ENCODE measurements at regions not wholly inside any gene's neighbourhood (a gene's known extent, or its start where the extent isn't known, plus 50 kb on each side); places are given as distances from the start of the nearest gene placed in this dataset.
A peak's percentile ranks its signal among the peaks of the same experiment; 100 is the strongest.

GRCh38 chr12:19850346-19851065 lies 411.2 kb downstream of the AEBP2 start:
- no peak for TF ChIP-seq CTCF (IDR thresholded peaks at IDR 0.05)
- intact Hi-C loops (cut with DNase I; ENCODE audit: low total_unique reads), result no loop called here
- H3K4me1 ChIP-seq, result peaks cover 0 to 73% (median 16%) of the 10 kb centered on the region in 4 donors
- no peaks in the 10 kb centered on the region for H3K36me3 ChIP-seq
- H3K27ac ChIP-seq, result peak overlapping the region; percentile 78 to 82
- H3K9me3 ChIP-seq, result no peaks in the 10 kb centered on the region
- H3K27me3 ChIP-seq, result no peaks in the 10 kb centered on the region
- H3K4me3 ChIP-seq, result peak overlapping the region; percentile 28 to 33
- peak; percentile 43 to 74 for DNase-seq

- Histone ChIP-seq H3K36me3 (no peaks in the 10 kb centered on the region), H3K27ac (peak overlapping the region; percentile 78 to 82), H3K9me3 (no peaks in the 10 kb centered on the region), H3K4me1 (peaks cover 0 to 74% (median 17%) of the 10 kb centered on the region in 4 donors), H3K4me3 (no peak overlapping the region), H3K27me3 (no peaks in the 10 kb centered on the region)
- no peak for DNase-seq
- TF ChIP-seq CTCF (IDR thresholded peaks at IDR 0.05), result no peak
- intact Hi-C loops (cut with DNase I; ENCODE audit: low total_unique reads), result no loop called here
Measured at GRCh38 chr12:19852100-19852855, 413.0 kb downstream of the AEBP2 start.

GRCh38 chr12:19855851-19856250 lies 416.6 kb downstream of the AEBP2 start:
- Histone ChIP-seq H3K4me1 (peaks cover 0 to 57% (median 12%) of the 10 kb centered on the region in 4 donors), H3K36me3 (no peaks in the 10 kb centered on the region), H3K4me3 (peak overlapping the region in 1 of 2 donors; percentile 36), H3K9me3 (no peaks in the 10 kb centered on the region), H3K27ac (peak overlapping the region; percentile 72 to 74), H3K27me3 (no peaks in the 10 kb centered on the region)
- TF ChIP-seq CTCF (IDR thresholded peaks at IDR 0.05), result no peak
- no peak for DNase-seq
- intact Hi-C loops (cut with DNase I; ENCODE audit: low total_unique reads), result no loop called here

GRCh38 chr12:19856389-19856788 lies 417.1 kb downstream of the AEBP2 start:
- Histone ChIP-seq H3K36me3 (no peaks in the 10 kb centered on the region), H3K27me3 (no peaks in the 10 kb centered on the region), H3K27ac (peak overlapping the region; percentile 72 to 74), H3K4me3 (peak overlapping the region; percentile 36 to 39), H3K4me1 (peaks cover 0 to 54% (median 10%) of the 10 kb centered on the region in 4 donors), H3K9me3 (no peaks in the 10 kb centered on the region)
- intact Hi-C loops (cut with DNase I; ENCODE audit: low total_unique reads), result no loop called here
- no peak for TF ChIP-seq CTCF (IDR thresholded peaks at IDR 0.05)
- DNase-seq, result no peak

- Histone ChIP-seq H3K9me3 (no peaks in the 10 kb centered on the region), H3K27me3 (no peaks in the 10 kb centered on the region), H3K27ac (peak overlapping the region; percentile 72 to 74), H3K4me1 (peaks cover 0 to 54% (median 9%) of the 10 kb centered on the region in 4 donors), H3K36me3 (no peaks in the 10 kb centered on the region), H3K4me3 (peak overlapping the region; percentile 36 to 39)
- no peak for TF ChIP-seq CTCF (IDR thresholded peaks at IDR 0.05)
- intact Hi-C loops (cut with DNase I; ENCODE audit: low total_unique reads), result no loop called here
- no peak for DNase-seq
Measured at GRCh38 chr12:19857204-19857603, 417.9 kb downstream of the AEBP2 start.
